IMR-90 (cell line): ENCODE measurements at regions not wholly inside any gene's neighbourhood (a gene's known extent, or its start where the extent isn't known, plus 50 kb on each side); places are given as distances from the start of the nearest gene placed in this dataset.

Experiments used
- ATAC-seq: fragments of 200-7000 bp; cut with Tn5 transposase; 2 replicates; pipeline ENCODE4 v1.9.1; 2020; ENCODE audit warnings: low read depth, mild to moderate bottlenecking, moderate library complexity
- BruUV-seq: library from RNA; stranded (reverse); fragments of 400-500 nt; replicated peaks from 2 replicates; lab custom pipeline; 2021; lab: Mats Ljungman, UMichigan
- CTCF ChIA-PET: fragments of 300-600 bp; formaldehyde crosslinking; extraction: SDS; loops from one replicate; lab custom pipeline; 2021; ENCODE audit warnings: antibody characterized with exemption; lab: Yijun Ruan, JAX
- POLR2A ChIA-PET: fragments of 300-600 bp; sonication (Branson Sonifier 250); formaldehyde crosslinking; loops from one replicate; lab custom pipeline; 2022; ENCODE audit warnings: antibody characterized with exemption; ENCODE audit not compliant: unreplicated experiment; lab: Charles Lee
- DNase-seq: peaks from one replicate; pipeline ENCODE4 v3.0.0; 2013
- H2AFZ ChIP-seq: replicated peaks from 2 replicates; pipeline ENCODE3; 2013; ENCODE audit warnings: low read length, mild to moderate bottlenecking; ENCODE audit not compliant: poor library complexity
- H2AK5ac ChIP-seq: 2 replicates; pipeline ENCODE4 v1.6.1; 2013; ENCODE audit warnings: low read depth, low read length, inconsistent platforms
- H2AK9ac ChIP-seq: replicated peaks from 2 replicates; pipeline ENCODE3; 2013; ENCODE audit warnings: mild to moderate bottlenecking, low read depth, low read length, moderate library complexity; ENCODE audit not compliant: poor library complexity
- H2BK120ac ChIP-seq: 2 replicates; pipeline ENCODE4 v1.6.1; 2013; ENCODE audit warnings: low read depth, low read length, inconsistent platforms
- H2BK15ac ChIP-seq: 3 replicates; pipeline ENCODE4 v1.6.1; 2013; ENCODE audit warnings: low read depth, low read length, inconsistent platforms
- H2BK20ac ChIP-seq: 2 replicates; pipeline ENCODE4 v1.6.1; 2013; ENCODE audit warnings: low read depth, mild to moderate bottlenecking, inconsistent platforms, low read length, moderate library complexity
- H2BK5ac ChIP-seq: 2 replicates; pipeline ENCODE4 v1.6.1; 2013; ENCODE audit warnings: mild to moderate bottlenecking, low read depth, low read length, inconsistent platforms; ENCODE audit not compliant: poor library complexity, severe bottlenecking
- H3K14ac ChIP-seq: replicated peaks from 2 replicates; pipeline ENCODE4 v1.6.1; 2013; ENCODE audit warnings: low read depth, low read length, inconsistent platforms
- H3K18ac ChIP-seq: 2 replicates; pipeline ENCODE4 v1.6.1; 2013; ENCODE audit warnings: low read depth, low read length, control low read depth
- H3K23ac ChIP-seq: 2 replicates; pipeline ENCODE4 v1.6.1; 2013; ENCODE audit warnings: low read depth, low read length, inconsistent platforms
- H3K27ac ChIP-seq: 2 replicates; pipeline ENCODE4 v1.5.1; 2013; ENCODE audit warnings: mild to moderate bottlenecking, control low read depth, low read length; ENCODE audit not compliant: insufficient read depth
- H3K27me3 ChIP-seq: 2 replicates; pipeline ENCODE4 v1.6.1; 2013; ENCODE audit warnings: low read length; ENCODE audit not compliant: control insufficient read depth, insufficient read depth
- H3K36me3 ChIP-seq: 2 replicates; pipeline ENCODE4 v1.6.1; 2013; ENCODE audit warnings: low read length, mixed read lengths; ENCODE audit not compliant: control insufficient read depth, insufficient read depth
- H3K4ac ChIP-seq: 2 replicates; pipeline ENCODE4 v1.6.1; 2013; ENCODE audit warnings: low read depth, low read length, inconsistent platforms
- H3K4me1 ChIP-seq: 2 replicates; pipeline ENCODE4 v1.6.1; 2013; ENCODE audit warnings: low read length, mixed read lengths; ENCODE audit not compliant: control insufficient read depth, insufficient read depth
- H3K4me2 ChIP-seq: 2 replicates; pipeline ENCODE4 v1.6.1; 2013; ENCODE audit warnings: low read depth, mild to moderate bottlenecking, control low read depth, low read length, moderate library complexity
- H3K4me3 ChIP-seq: 2 replicates; pipeline ENCODE4 v1.5.1; 2013; ENCODE audit warnings: low read depth, mild to moderate bottlenecking, control low read depth, low read length, moderate library complexity; ENCODE audit not compliant: insufficient read depth
- H3K56ac ChIP-seq: 2 replicates; pipeline ENCODE4 v1.6.1; 2013; ENCODE audit warnings: low read length, inconsistent platforms; ENCODE audit not compliant: insufficient read depth; ENCODE audit errors: extremely low read depth
- H3K79me1 ChIP-seq, 2 experiments: 2 replicates each; pipeline ENCODE4 v1.6.1; 2013; ENCODE audit warnings: low read length in 2 of 2, inconsistent platforms in 1 of 2, low read depth in 1 of 2
- H3K9ac ChIP-seq: 2 replicates; pipeline ENCODE4 v1.6.1; 2013; ENCODE audit warnings: low read depth, low read length, control low read depth
- H3K9me1 ChIP-seq: 2 replicates; pipeline ENCODE4 v1.6.1; 2013; ENCODE audit warnings: low read length, inconsistent platforms; ENCODE audit not compliant: insufficient read depth
- H3K9me3 ChIP-seq: 2 replicates; pipeline ENCODE4 v1.6.1; 2013; ENCODE audit warnings: low read length; ENCODE audit not compliant: control insufficient read depth, insufficient read depth
- H4K20me1 ChIP-seq: 2 replicates; pipeline ENCODE4 v1.6.1; 2013; ENCODE audit warnings: low read length, inconsistent platforms; ENCODE audit not compliant: insufficient read depth
- H4K5ac ChIP-seq: 2 replicates; pipeline ENCODE4 v1.6.1; 2013; ENCODE audit warnings: mild to moderate bottlenecking, low read depth, low read length, control low read depth
- H4K8ac ChIP-seq, 2 experiments: 2 replicates each; pipeline ENCODE4 v1.6.1; 2013; ENCODE audit warnings: low read depth in 2 of 2, low read length in 2 of 2, control low read depth in 1 of 2, inconsistent platforms in 1 of 2
- H4K91ac ChIP-seq: 2 replicates; pipeline ENCODE4 v1.6.1; 2013; ENCODE audit warnings: low read depth, low read length, inconsistent platforms; ENCODE audit not compliant: insufficient read depth
- BHLHE40 ChIP-seq: fragments of 150-350 bp; IDR thresholded peaks from 2 replicates; pipeline ENCODE4 v1.6.1; 2016; ENCODE audit warnings: mild to moderate bottlenecking, low read depth, low read length
- MAZ ChIP-seq: IDR thresholded peaks from 2 replicates; pipeline ENCODE4 v1.6.1; 2012; ENCODE audit warnings: low read depth, mild to moderate bottlenecking, low read length, improper control_type of control experiment, moderate library complexity, borderline replicate concordance
- RAD21 ChIP-seq: IDR thresholded peaks from 2 replicates; pipeline ENCODE4 v1.6.1; 2012; ENCODE audit warnings: low read length, improper control_type of control experiment
- WGBS, 2 experiments: methylation state at CpG; one replicate each; pipeline versions ENCODE4 v1.1.5 to v1.1.7; 2013; ENCODE audit warnings: missing lambda C conversion rate in 2 of 2; ENCODE audit not compliant: insufficient read length in 1 of 2; ENCODE audit errors: extremely low coverage in 2 of 2; 5-methylcytosine and 5-hydroxymethylcytosine counted together
- dilution Hi-C: fragments of 300-500 bp; cut with HindIII; formaldehyde crosslinking; loops from one replicate; pipeline ENCODE4 v1.14.3; 2018; ENCODE audit warnings: low sequenced_read_pairs; ENCODE audit not compliant: unreplicated experiment
- in situ Hi-C: fragments of 300-500 bp; cut with MboI; formaldehyde crosslinking; loops from 3 replicates; pipeline ENCODE4 v1.14.3; 2019; ENCODE audit warnings: low sequenced_read_pairs, inconsistent platforms, mixed read lengths
- intact Hi-C: fragments of 100-400 bp; cut with micrococcal nuclease; formaldehyde crosslinking; loops from 2 replicates; pipeline ENCODE4 v1.10.0; 2022

DNA sequence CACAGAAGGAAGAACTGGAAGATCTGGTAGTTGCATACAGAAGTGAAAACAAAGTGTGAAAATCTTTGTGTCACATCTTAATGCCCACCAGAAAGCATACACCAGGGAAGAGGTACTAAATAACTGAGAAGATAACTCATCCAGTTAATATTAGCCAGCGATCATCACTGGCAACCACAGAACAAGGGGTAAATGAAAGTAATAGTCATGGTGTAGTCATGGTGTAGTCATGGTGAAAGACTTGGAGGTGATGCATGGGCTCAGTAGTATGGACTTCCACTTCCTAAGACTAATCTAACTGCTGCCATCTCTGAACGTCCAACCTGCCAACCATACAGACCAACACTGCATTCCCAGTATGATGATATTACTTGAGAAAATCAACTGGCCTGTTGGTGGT is 481.2 kb upstream of the NR5A2 start:
- Histone ChIP-seq H3K9me3 (no peaks in the 10 kb centered on the region), H2BK20ac (no peak overlapping the region), H3K4me1 (peaks cover 7% of the 10 kb centered on the region), H2AK9ac (no peak overlapping the region), H3K79me1 (no peaks in the 10 kb centered on the region), H2AK5ac (0 out of 2 replicates have a peak overlapping the region, but pooled peaks have one; percentile 1), H3K9me1 (peaks cover 3% of the 10 kb centered on the region; the same call in 1 of the 2 replicates), H3K9ac (no peak overlapping the region), H3K27me3 (no peaks in the 10 kb centered on the region; the same call in 1 of the 2 replicates), H3K18ac (no peak overlapping the region), H3K4me3 (no peak overlapping the region), H3K27ac (no peak overlapping the region), H2BK15ac (no peak overlapping the region), H3K23ac (no peak overlapping the region), H2BK120ac (no peak overlapping the region), H3K56ac (no peak overlapping the region), H4K20me1 (no peaks in the 10 kb centered on the region), H2AFZ (no peak overlapping the region), H3K14ac (no peak overlapping the region), H4K5ac (no peak overlapping the region), H3K4ac (no peak overlapping the region), H2BK5ac (no peak overlapping the region), H3K36me3 (no peaks in the 10 kb centered on the region), H4K91ac (no peak overlapping the region), H3K4me2 (no peak overlapping the region), H4K8ac (no peak overlapping the region)
- no TSS peak for BruUV-seq
- TF ChIP-seq RAD21 (no peak), BHLHE40 (no peak), MAZ (no peak)
- in situ Hi-C loops: loop anchor here (5.0 kb wide), 1 partner anchor 789 kb away; no protein-coding TSS in a partner anchor
- ChIA-PET CTCF (no interaction called here), POLR2A (no interaction called here)
- DNase-seq (peak; percentile 53), ATAC-seq (no peak)
- no CpG with 5 or more reads among the region's 2 CpGs for WGBS, 2 experiments
- dilution Hi-C loops: no loop called here
- intact Hi-C loops: no loop called here
